HepG2 (cell line): ENCODE measurements at regions not wholly inside any gene's neighbourhood (a gene's known extent, or its start where the extent isn't known, plus 50 kb on each side); places are given as distances from the start of the nearest gene placed in this dataset.

Source experiments
- SMAD9 ChIP-seq: sonication (generic); formaldehyde crosslinking; IDR thresholded peaks from 2 replicates; pipeline ENCODE4 v1.5.1; 2020; ENCODE audit warnings: mild to moderate bottlenecking, missing genetic modification reagents
- TF ChIP-seq, protein P1 (sequence below): IDR thresholded peaks from 2 replicates; pipeline ENCODE4 v1.6.1; 2016; ENCODE audit warnings: missing compliant biosample characterization, missing genetic modification reagents, borderline replicate concordance
- TF ChIP-seq, protein P2 (sequence below): sonication (generic); formaldehyde crosslinking; IDR thresholded peaks from 2 replicates; pipeline ENCODE4 v1.5.0; 2020; ENCODE audit warnings: mild to moderate bottlenecking, missing genetic modification reagents, moderate library complexity

DNA sequence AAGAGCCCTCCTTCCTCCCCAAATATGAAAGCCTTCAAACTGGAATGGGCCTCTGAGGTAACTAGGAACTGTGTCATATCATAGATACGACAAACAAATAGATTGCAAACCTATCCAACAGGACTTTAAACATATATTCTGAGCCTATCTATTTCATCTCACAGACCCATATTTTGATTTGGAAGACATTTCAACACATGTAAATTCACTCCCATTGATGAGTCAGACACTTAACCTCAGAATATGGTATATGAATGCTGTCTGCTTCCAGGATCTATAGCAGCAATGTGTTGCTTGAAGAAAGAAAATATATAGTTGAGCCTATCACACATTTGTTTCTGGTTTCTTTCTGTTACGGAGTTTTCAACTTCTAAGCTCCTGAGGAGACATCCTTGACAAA, 221.9 kb upstream of the SAMSN1 start:
- TF ChIP-seq SMAD9 (CRISPR knock-in tag) = no peak
- TF ChIP-seq, protein P1, sequence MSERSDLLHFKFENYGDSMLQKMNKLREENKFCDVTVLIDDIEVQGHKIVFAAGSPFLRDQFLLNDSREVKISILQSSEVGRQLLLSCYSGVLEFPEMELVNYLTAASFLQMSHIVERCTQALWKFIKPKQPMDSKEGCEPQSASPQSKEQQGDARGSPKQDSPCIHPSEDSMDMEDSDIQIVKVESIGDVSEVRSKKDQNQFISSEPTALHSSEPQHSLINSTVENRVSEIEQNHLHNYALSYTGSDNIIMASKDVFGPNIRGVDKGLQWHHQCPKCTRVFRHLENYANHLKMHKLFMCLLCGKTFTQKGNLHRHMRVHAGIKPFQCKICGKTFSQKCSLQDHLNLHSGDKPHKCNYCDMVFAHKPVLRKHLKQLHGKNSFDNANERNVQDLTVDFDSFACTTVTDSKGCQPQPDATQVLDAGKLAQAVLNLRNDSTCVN (CRISPR knock-in tag) = no peak
- TF ChIP-seq, protein P2, sequence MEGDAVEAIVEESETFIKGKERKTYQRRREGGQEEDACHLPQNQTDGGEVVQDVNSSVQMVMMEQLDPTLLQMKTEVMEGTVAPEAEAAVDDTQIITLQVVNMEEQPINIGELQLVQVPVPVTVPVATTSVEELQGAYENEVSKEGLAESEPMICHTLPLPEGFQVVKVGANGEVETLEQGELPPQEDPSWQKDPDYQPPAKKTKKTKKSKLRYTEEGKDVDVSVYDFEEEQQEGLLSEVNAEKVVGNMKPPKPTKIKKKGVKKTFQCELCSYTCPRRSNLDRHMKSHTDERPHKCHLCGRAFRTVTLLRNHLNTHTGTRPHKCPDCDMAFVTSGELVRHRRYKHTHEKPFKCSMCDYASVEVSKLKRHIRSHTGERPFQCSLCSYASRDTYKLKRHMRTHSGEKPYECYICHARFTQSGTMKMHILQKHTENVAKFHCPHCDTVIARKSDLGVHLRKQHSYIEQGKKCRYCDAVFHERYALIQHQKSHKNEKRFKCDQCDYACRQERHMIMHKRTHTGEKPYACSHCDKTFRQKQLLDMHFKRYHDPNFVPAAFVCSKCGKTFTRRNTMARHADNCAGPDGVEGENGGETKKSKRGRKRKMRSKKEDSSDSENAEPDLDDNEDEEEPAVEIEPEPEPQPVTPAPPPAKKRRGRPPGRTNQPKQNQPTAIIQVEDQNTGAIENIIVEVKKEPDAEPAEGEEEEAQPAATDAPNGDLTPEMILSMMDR (CRISPR knock-in tag) = no peak
